Adrenal gland (tissue), 5 donors: ENCODE measurements at regions not wholly inside any gene's neighbourhood (a gene's known extent, or its start where the extent isn't known, plus 50 kb on each side); places are given as distances from the start of the nearest gene placed in this dataset.
A peak's percentile ranks its signal among the peaks of the same experiment; 100 is the strongest.

Experiments
- POLR2A ChIP-seq, 2 donors: fragments of 450-650 bp; IDR thresholded peaks; one replicate each; pipeline ENCODE4 v1.6.1; 2017; ENCODE audit warnings: antibody characterized with exemption in 2 of 2, mild to moderate bottlenecking in 2 of 2, moderate library complexity in 1 of 2
- TF ChIP-seq, protein P1 (sequence below), 6 experiments: fragments of 450-650 bp in 4 of 6; fragments of 200-600 bp in 2 of 6; sonication (generic) in 1 of 6; IDR thresholded peaks; 1 replicate in 5 of 6; 2 replicates in 1 of 6; pipeline versions ENCODE4 v1.5.1 to v1.8.0; 2016 to 2021; ENCODE audit warnings: antibody characterized with exemption in 6 of 6, mild to moderate bottlenecking in 2 of 6, moderate library complexity in 1 of 6
- donor health status: DM: no; HTN: no; CAD: no.

DNA sequence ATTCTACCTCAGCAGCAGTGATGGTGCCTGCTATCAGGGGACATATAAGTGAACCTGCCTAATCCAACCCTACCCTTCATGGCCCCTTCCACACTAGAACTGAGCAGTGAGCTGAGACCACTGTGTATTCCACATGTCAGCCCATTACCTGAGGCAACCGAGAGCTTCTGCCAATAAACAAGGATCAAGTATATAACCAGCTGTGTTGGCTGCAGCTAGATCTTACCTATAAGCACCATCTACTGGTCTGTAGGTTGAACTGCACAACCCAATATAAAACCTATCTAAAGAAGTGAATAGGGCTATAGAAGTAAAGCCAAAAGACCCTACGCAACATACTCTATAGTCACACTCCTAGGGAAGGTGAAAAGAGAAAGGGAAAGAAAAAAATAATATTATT, 376.9 kb downstream of the HHIPL2 start:
- TF ChIP-seq, protein P1, sequence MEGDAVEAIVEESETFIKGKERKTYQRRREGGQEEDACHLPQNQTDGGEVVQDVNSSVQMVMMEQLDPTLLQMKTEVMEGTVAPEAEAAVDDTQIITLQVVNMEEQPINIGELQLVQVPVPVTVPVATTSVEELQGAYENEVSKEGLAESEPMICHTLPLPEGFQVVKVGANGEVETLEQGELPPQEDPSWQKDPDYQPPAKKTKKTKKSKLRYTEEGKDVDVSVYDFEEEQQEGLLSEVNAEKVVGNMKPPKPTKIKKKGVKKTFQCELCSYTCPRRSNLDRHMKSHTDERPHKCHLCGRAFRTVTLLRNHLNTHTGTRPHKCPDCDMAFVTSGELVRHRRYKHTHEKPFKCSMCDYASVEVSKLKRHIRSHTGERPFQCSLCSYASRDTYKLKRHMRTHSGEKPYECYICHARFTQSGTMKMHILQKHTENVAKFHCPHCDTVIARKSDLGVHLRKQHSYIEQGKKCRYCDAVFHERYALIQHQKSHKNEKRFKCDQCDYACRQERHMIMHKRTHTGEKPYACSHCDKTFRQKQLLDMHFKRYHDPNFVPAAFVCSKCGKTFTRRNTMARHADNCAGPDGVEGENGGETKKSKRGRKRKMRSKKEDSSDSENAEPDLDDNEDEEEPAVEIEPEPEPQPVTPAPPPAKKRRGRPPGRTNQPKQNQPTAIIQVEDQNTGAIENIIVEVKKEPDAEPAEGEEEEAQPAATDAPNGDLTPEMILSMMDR (IDR thresholded peaks at IDR 0.05) = peak in 3 of 6 experiments; percentile 12 to 42 (median 26)
- TF ChIP-seq POLR2A (IDR thresholded peaks at IDR 0.05) = no peak
